Ascending aorta (tissue), 2 donors: ENCODE measurements at regions not wholly inside any gene's neighbourhood (a gene's known extent, or its start where the extent isn't known, plus 50 kb on each side); places are given as distances from the start of the nearest gene placed in this dataset.

Source experiments
- DNase-seq, 2 donors: peaks; one replicate each; pipeline ENCODE4 v3.0.0-alpha.2; 2019; ENCODE audit warnings: low spot score in 2 of 2
- H3K27ac ChIP-seq, 2 donors: fragments of 200-600 bp; sonication (generic); one replicate each; pipeline ENCODE4 v1.5.1; 2016 to 2017; ENCODE audit warnings: mild to moderate bottlenecking in 1 of 2
- H3K27me3 ChIP-seq: fragments of 200-600 bp; sonication (generic); one replicate; pipeline ENCODE4 v1.5.1; 2017
- H3K36me3 ChIP-seq, 2 donors: fragments of 200-600 bp; sonication (generic); one replicate each; pipeline ENCODE4 v1.5.1; 2016
- H3K4me1 ChIP-seq, 2 donors: fragments of 200-600 bp; sonication (generic); one replicate each; pipeline ENCODE4 v1.5.1; 2016 to 2017; ENCODE audit warnings: mild to moderate bottlenecking in 1 of 2
- H3K4me3 ChIP-seq, 2 donors: fragments of 200-600 bp; sonication (generic); one replicate each; pipeline ENCODE4 v1.5.1; 2016 to 2017; ENCODE audit warnings: mild to moderate bottlenecking in 1 of 2
- H3K9me3 ChIP-seq, 2 donors: fragments of 200-600 bp; sonication (generic); one replicate each; pipeline ENCODE4 v1.5.1; 2016
- intact Hi-C: fragments of 100-400 bp; cut with DNase I; formaldehyde crosslinking; loops from one replicate; pipeline ENCODE4 v1.15.1; 2023
- TF ChIP-seq, protein P1 (sequence below), 3 experiments: fragments of 200-600 bp in 2 of 3; fragments of 450-650 bp in 1 of 3; sonication (generic) in 2 of 3; IDR thresholded peaks; one replicate each; pipeline ENCODE4 v1.5.1; 2016 to 2019; ENCODE audit warnings: antibody characterized with exemption in 3 of 3, mild to moderate bottlenecking in 1 of 3, moderate library complexity in 1 of 3

DNA sequence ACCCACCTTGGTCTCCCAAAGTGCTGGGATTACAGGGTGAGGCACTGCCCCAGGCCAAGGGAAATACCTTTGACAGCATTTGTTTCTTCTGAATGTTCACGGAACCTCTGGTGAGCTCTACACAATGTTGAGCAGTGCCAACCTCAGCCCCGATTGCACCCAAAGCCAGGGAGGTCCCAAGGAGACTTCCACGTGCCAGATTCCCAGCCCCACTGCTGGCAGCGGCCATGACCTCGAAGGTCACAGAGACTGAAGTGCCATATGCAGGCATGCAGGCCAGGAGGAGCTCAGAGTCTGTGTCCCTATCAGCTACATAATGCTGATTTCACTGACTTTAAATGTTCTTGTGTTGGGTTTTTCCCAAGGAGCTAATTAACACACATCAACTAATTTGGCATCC is 226.4 kb upstream of the FOXF1 start:
- H3K27ac ChIP-seq: no peak overlapping the region
- no peaks in the 10 kb centered on the region for H3K9me3 ChIP-seq
- H3K36me3 ChIP-seq: no peaks in the 10 kb centered on the region
- no peaks in the 10 kb centered on the region for H3K4me1 ChIP-seq
- intact Hi-C loops: no loop called here
- no peak for DNase-seq
- TF ChIP-seq, protein P1, sequence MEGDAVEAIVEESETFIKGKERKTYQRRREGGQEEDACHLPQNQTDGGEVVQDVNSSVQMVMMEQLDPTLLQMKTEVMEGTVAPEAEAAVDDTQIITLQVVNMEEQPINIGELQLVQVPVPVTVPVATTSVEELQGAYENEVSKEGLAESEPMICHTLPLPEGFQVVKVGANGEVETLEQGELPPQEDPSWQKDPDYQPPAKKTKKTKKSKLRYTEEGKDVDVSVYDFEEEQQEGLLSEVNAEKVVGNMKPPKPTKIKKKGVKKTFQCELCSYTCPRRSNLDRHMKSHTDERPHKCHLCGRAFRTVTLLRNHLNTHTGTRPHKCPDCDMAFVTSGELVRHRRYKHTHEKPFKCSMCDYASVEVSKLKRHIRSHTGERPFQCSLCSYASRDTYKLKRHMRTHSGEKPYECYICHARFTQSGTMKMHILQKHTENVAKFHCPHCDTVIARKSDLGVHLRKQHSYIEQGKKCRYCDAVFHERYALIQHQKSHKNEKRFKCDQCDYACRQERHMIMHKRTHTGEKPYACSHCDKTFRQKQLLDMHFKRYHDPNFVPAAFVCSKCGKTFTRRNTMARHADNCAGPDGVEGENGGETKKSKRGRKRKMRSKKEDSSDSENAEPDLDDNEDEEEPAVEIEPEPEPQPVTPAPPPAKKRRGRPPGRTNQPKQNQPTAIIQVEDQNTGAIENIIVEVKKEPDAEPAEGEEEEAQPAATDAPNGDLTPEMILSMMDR (IDR thresholded peaks at IDR 0.05): no peak
- no peaks in the 10 kb centered on the region for H3K27me3 ChIP-seq
- H3K4me3 ChIP-seq: no peak overlapping the region

DNA sequence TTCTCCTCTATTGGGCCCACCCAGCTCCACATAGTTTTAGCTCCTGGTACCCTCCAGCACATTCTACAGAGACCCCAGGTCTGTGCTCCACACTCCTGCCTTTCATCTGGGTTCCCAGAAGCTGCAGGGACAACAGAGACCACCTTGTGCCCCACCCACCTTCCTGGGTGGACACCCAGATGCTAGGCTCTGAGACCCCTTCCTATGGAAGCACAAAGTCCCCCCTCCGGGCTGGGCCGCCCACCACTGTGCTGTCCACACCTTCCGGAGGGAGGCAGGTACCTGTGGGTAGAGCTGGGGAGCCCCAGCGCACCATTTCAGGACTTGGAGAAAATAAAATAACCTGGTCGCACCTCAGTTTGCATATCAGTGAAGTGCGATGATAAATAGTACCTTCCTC is 224.9 kb upstream of the FOXF1 start:
- H3K27me3 ChIP-seq: no peaks in the 10 kb centered on the region
- H3K36me3 ChIP-seq: no peaks in the 10 kb centered on the region
- TF ChIP-seq, protein P1 (IDR thresholded peaks at IDR 0.05): no peak
- intact Hi-C loops: no loop called here
- no peaks in the 10 kb centered on the region for H3K9me3 ChIP-seq
- H3K4me1 ChIP-seq: no peaks in the 10 kb centered on the region
- DNase-seq: no peak
- H3K4me3 ChIP-seq: no peak overlapping the region
- no peak overlapping the region for H3K27ac ChIP-seq

DNA sequence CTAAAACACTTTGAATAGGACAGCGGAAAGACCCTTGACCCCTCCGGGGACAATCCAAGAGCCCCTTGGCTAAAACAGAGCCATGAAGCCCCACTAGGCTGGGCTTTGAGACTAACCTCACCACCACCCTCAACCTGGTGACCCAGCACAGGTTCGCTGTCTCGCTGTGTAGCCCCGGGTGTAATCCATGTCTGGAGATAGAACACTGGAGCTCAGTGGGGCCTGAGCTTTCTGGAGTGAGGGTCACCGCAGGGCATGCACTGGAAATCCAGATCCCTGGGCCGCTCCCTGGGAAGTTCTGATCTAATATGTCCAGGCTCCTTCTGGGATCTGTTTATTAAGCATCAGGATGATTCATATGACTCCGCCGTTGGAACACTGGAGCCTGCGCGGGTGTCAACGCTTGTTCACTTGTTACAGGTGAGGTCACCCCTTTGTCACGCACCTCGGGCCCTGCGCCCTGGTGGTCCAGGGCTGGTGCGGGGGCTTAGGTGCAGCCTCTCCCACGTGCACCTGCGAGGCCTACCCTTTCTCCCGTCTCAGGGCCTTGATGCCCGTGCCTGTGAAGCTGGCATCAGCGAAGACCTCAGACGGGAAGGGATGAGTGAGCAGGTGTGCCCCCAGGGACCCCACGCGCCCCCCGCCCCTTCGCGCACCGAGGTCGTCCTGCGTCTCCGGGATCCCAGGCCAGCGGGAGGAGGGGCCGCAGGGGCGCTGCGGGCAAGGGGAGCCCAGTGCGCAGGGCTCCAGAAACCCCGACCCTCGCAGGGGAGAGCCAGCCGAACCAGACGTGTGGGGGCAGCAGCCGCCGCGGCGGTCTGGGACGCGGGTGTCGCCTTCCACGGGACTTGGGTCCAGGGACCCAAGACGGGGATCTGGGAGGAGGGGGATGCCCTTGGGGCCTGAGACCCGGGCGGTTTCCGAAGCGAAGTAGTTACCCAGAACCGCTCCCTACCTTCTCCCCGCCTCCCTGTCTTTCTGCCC is 224.1 kb upstream of the FOXF1 start:
- Histone ChIP-seq H3K4me1 (no peaks in the 10 kb centered on the region), H3K4me3 (no peak overlapping the region), H3K9me3 (no peaks in the 10 kb centered on the region), H3K27me3 (no peaks in the 10 kb centered on the region), H3K36me3 (no peaks in the 10 kb centered on the region), H3K27ac (no peak overlapping the region)
- TF ChIP-seq, protein P1 (IDR thresholded peaks at IDR 0.05): no peak
- intact Hi-C loops: no loop called here
- no peak for DNase-seq

DNA sequence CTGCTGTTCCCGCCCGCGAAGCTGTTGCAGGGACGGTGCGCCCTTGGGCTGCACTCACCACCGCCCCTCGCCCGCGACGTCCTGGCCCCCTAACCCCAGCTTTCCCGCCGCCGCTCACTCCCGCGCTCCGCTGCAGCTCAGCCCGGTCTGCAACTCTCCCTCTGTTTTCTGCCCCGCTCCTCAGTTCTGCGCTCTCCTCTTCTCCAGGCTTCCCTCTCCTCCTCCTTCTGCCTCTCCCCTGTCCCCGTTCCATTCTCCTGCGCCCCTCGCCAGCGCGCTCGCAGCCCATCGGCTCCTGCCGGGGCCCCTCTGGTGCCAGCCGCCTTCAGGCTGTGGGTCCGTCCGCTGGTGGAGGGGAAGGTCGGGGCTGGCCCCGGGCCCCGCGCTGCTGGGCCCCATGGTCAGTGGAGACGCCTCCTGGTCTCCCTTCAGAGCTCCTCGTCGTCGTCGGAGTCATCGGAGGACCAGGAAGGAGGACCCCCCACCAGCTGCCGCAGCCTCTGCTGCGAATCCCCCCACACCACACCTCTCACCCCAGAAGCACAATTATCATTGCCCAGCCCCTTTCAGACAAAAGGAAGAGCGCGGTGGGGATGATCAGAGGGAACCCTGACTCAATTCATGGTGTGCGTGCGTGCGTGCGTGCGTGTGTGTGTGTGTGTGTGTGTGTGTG is 223.2 kb upstream of the FOXF1 start:
- no peak for DNase-seq
- TF ChIP-seq, protein P1 (IDR thresholded peaks at IDR 0.05): no peak
- H3K9me3 ChIP-seq: no peaks in the 10 kb centered on the region
- no peaks in the 10 kb centered on the region for H3K4me1 ChIP-seq
- intact Hi-C loops: no loop called here
- H3K36me3 ChIP-seq: no peaks in the 10 kb centered on the region
- H3K27me3 ChIP-seq: no peaks in the 10 kb centered on the region
- H3K4me3 ChIP-seq: no peak overlapping the region
- no peak overlapping the region for H3K27ac ChIP-seq

DNA sequence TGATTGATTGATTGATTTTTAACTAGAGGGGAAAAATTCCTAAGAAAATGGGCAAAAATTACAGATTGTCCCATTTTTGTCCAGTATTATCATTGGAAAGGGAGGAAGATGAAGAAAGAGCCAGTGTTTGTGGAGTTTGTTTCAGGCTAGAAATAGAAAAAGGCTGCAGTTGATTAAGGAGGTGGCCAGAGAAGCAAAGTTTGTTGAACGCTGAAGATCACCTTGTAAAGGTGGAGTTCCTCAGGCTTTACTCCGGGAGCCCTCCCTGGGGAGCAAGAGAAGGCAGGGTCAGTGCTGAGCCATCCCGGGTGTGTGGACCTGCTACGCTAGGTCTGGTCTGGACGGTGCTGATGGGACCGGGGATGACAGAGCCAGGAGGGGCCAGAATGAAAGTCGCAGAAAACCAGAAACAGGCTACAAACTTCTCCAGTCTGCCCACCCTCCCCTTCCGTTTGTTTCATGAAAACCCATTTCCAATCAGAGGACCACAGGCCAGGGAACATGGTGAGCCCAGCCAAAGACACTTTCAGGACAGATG is 222.6 kb upstream of the FOXF1 start:
- TF ChIP-seq, protein P1 (IDR thresholded peaks at IDR 0.05): no peak
- H3K27me3 ChIP-seq: no peaks in the 10 kb centered on the region
- H3K4me1 ChIP-seq: no peaks in the 10 kb centered on the region
- no peaks in the 10 kb centered on the region for H3K36me3 ChIP-seq
- no peak for DNase-seq
- no peak overlapping the region for H3K4me3 ChIP-seq
- no peak overlapping the region for H3K27ac ChIP-seq
- intact Hi-C loops: no loop called here
- H3K9me3 ChIP-seq: no peaks in the 10 kb centered on the region
